GM06990 (cell line): ENCODE measurements at regions not wholly inside any gene's neighbourhood (a gene's known extent, or its start where the extent isn't known, plus 50 kb on each side); places are given as distances from the start of the nearest gene placed in this dataset.

Experiments used
- DNase-seq: peaks from one replicate; pipeline ENCODE4 v3.0.0-alpha.2; 2011; ENCODE audit not compliant: insufficient read length; ENCODE audit errors: extremely low read depth
- H3K27me3 ChIP-seq: replicated peaks from 2 replicates; pipeline ENCODE4 v1.6.0; 2011; ENCODE audit warnings: low read length; ENCODE audit not compliant: control insufficient read depth, insufficient read depth
- H3K36me3 ChIP-seq: 2 replicates; pipeline ENCODE4 v1.5.1; 2011; ENCODE audit warnings: low read length; ENCODE audit not compliant: control insufficient read depth, insufficient read depth
- H3K4me3 ChIP-seq: replicated peaks from 2 replicates; pipeline ENCODE4 v1.5.1; 2011; ENCODE audit warnings: low read depth, mild to moderate bottlenecking, control low read depth, low read length
- CTCF ChIP-seq: IDR thresholded peaks from 2 replicates; pipeline ENCODE4 v1.5.1; 2011; ENCODE audit warnings: low read length, control low read depth, mild to moderate bottlenecking, inconsistent platforms; ENCODE audit not compliant: insufficient read depth, poor library complexity, severe bottlenecking

GRCh38 chr9:30972654-30973053 lies 1411.8 kb upstream of the ACO1 start:
- Histone ChIP-seq H3K4me3 (no peak overlapping the region), H3K27me3 (no peaks in the 10 kb centered on the region), H3K36me3 (no peaks in the 10 kb centered on the region)
- no peak for TF ChIP-seq CTCF
- DNase-seq: no peak

DNA sequence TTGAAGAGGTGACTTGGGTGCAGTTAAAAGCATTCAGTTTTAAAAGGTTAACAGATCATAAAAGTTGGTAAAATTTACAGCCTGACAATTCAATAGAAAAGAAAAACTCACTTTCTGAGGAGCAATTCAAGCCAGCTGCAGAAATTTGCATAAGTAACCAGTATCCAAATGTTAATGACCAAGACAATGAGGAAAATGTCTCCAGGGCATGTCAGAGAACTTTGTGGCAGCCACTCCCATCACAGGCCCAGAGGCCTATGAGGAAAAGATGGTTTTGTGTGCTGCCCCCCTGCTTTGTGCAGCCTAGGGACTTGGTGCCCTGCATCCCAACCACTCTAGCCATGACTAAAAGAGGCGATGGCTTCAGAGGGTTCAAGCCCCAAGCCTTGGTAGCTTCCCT lies 1406.5 kb upstream of the ACO1 start:
- no peak for DNase-seq
- H3K4me3 ChIP-seq: no peak overlapping the region
- no peaks in the 10 kb centered on the region for H3K36me3 ChIP-seq
- TF ChIP-seq CTCF: no peak
- no peaks in the 10 kb centered on the region for H3K27me3 ChIP-seq

GRCh38 chr9:30982301-30982700 lies 1402.1 kb upstream of the ACO1 start:
- Histone ChIP-seq H3K4me3 (no peak overlapping the region), H3K36me3 (no peaks in the 10 kb centered on the region), H3K27me3 (no peaks in the 10 kb centered on the region)
- DNase-seq: no peak
- TF ChIP-seq CTCF: no peak

DNA sequence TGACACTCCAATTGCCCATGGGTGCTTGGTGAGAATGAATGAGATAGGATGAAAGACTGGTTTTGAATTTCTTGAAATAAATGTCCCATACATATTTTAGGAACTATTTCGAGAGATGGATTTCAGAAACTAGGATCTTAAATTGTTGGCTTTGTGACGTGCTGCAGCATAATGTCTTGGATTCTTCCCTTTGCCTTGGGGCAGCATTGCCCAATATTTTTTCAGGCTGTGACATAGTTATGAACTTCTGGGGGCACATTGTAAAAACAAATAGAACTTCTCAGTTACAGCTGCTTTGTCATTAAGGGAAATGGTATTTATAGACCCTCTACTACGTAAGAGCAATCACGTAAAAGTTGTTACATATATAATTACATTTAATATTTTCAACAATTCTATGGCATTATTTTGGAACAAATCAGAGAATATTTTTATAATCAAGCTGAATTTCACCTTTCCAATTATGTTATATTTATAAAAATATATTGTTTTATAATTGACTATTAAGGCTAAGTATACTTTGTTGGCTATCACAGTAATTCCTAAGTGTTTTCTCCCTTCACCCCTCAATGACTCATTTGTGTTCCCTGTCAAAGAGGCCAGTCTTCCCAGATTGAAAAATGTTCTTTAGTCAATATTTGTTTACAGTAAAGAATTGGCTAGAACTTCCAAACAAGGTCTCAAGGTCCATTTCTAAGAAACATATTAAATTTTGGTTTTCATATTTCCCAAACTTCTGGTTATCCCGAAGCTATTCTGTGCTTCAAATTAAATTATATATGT lies 1388.3 kb upstream of the ACO1 start:
- no peaks in the 10 kb centered on the region for H3K27me3 ChIP-seq
- TF ChIP-seq CTCF: no peak
- no peak for DNase-seq
- no peaks in the 10 kb centered on the region for H3K36me3 ChIP-seq
- no peak overlapping the region for H3K4me3 ChIP-seq

DNA sequence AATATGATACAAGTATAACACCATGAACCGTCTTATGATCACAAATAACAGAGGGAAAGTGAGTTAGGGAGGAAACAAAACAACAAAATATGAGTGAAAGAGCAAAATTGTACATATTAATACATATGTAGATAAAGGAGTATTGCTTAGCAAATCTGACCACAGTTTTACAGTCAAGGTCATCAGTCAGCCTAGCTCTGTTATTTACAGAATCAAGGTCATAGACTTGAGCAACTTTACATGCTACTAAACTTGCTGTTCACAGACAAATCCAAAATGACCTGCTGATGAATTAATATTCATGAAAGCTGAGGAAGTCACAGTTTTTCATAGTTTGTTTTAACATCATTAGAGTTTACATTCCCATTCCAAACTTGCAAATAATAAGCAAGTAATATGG lies 1387.7 kb upstream of the ACO1 start:
- no peak overlapping the region for H3K4me3 ChIP-seq
- no peaks in the 10 kb centered on the region for H3K27me3 ChIP-seq
- TF ChIP-seq CTCF: no peak
- DNase-seq: no peak
- no peaks in the 10 kb centered on the region for H3K36me3 ChIP-seq

DNA sequence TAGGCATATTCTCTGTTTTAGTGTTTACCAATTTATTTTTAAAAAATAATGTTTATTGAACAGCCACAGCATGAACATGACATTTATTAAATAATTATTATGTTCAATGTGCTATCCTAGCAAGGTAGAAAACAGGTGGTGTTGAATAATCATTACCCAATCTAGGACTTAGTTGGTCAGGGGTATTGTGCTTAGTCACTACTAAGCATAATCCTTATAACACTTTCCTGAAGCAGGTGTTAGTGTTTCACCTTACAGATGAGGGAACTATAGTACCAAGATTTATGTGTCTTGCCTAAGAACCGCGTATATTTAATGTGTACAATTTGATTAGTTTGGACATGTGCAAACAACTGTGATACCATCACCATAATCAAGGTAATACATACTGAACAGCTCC lies 1387.2 kb upstream of the ACO1 start:
- TF ChIP-seq CTCF: no peak
- Histone ChIP-seq H3K36me3 (no peaks in the 10 kb centered on the region), H3K27me3 (no peaks in the 10 kb centered on the region), H3K4me3 (no peak overlapping the region)
- DNase-seq: no peak
